AG04449 (cell line): ENCODE measurements at regions not wholly inside any gene's neighbourhood (a gene's known extent, or its start where the extent isn't known, plus 50 kb on each side); places are given as distances from the start of the nearest gene placed in this dataset.
"Not testable (repeated sequence)": the region's sequence is repeated elsewhere in the genome, so short reads cannot be mapped to it uniquely, and the experiment has no call there.

Experiments used
- CTCF ChIA-PET: fragments of 350-600 bp; formaldehyde crosslinking; extraction: SDS; loops from one replicate; lab custom pipeline; 2021; ENCODE audit warnings: antibody characterized with exemption; lab: Yijun Ruan, JAX
- POLR2A ChIA-PET: fragments of 400-600, 350-600 bp; formaldehyde crosslinking; extraction: SDS; loops from one replicate; lab custom pipeline; 2020; ENCODE audit warnings: antibody characterized with exemption, inconsistent platforms; lab: Yijun Ruan, JAX
- DNase-seq: peaks from one replicate; pipeline ENCODE4 v3.0.0-alpha.2; 2010; ENCODE audit warnings: low read depth, low spot score
- H3K4me3 ChIP-seq: 2 replicates; pipeline ENCODE4 v1.5.1; 2011; ENCODE audit warnings: low read depth, mild to moderate bottlenecking, control low read depth, low read length
- CTCF ChIP-seq: IDR thresholded peaks from one replicate; pipeline ENCODE4 v1.5.1; 2011; ENCODE audit warnings: mild to moderate bottlenecking, moderate library complexity, low read length, control low read depth, inconsistent platforms; ENCODE audit not compliant: insufficient read depth; ENCODE audit errors: missing control alignments

GRCh38 chr4:181846934-181847333 is 396.3 kb upstream of the TENM3 start:
- no peak for DNase-seq
- ChIA-PET POLR2A (no interaction called here), CTCF (no interaction called here)
- no peak for TF ChIP-seq CTCF
- no peak overlapping the region for H3K4me3 ChIP-seq

GRCh38 chr4:181848357-181848756 is 394.8 kb upstream of the TENM3 start:
- POLR2A ChIA-PET: no interaction called here
- CTCF ChIA-PET: no interaction called here
- H3K4me3 ChIP-seq: no peak overlapping the region
- TF ChIP-seq CTCF: no peak
- no peak for DNase-seq

- TF ChIP-seq CTCF: no peak
- ChIA-PET POLR2A (no interaction called here), CTCF (no interaction called here)
- no peak for DNase-seq
- H3K4me3 ChIP-seq: no peak overlapping the region
Measured at GRCh38 chr4:181849472-181849871, 393.7 kb upstream of the TENM3 start.

GRCh38 chr4:181853881-181854511 is 389.2 kb upstream of the TENM3 start:
- ChIA-PET POLR2A (no interaction called here), CTCF (no interaction called here)
- H3K4me3 ChIP-seq: no peak overlapping the region
- no peak for DNase-seq
- TF ChIP-seq CTCF: no peak

- no peak for TF ChIP-seq CTCF
- H3K4me3 ChIP-seq: no peak overlapping the region
- CTCF ChIA-PET: no interaction called here
- POLR2A ChIA-PET: no interaction called here
- no peak for DNase-seq
Measured at GRCh38 chr4:181855307-181855706, 387.9 kb upstream of the TENM3 start.

GRCh38 chr4:181857471-181857870 is 385.7 kb upstream of the TENM3 start:
- H3K4me3 ChIP-seq, POLR2A ChIA-PET, DNase-seq, CTCF ChIA-PET: not testable (repeated sequence)

GRCh38 chr4:181858741-181859140 is 384.5 kb upstream of the TENM3 start:
- ChIA-PET CTCF (no interaction called here), POLR2A (no interaction called here)
- no peak for TF ChIP-seq CTCF

More at GRCh38 chr4:181858741-181859140, 384.5 kb upstream of the TENM3 start:
- H3K4me3 ChIP-seq: no peak overlapping the region
- DNase-seq: no peak
